ENCODE measurements at regions not wholly inside any gene's neighbourhood (a gene's known extent, or its start where the extent isn't known, plus 50 kb on each side); places are given as distances from the start of the nearest gene placed in this dataset.
"Not testable (repeated sequence)": the region's sequence is repeated elsewhere in the genome, so short reads cannot be mapped to it uniquely, and the experiment has no call there.

DNA sequence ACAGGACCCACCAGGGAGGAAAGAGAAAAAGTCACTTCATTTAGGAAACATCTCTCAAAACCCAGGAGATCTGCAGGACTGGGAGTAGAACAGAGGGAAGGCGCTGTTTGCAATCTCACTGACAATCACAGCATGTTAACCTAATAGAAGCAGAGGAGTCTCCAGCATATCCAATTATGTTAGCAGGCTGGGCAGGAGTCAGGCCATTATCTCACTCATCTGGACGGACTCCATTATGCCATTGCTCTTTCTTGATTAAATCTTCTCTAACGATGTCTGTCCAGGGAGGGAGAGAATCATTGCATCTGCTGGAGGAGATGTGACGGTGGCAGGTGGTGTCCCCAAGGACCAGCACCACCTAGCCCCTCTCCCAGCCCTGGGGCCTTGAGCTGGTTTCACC is 203.8 kb upstream of the SFSWAP start:
- DNase-seq (ENCODE audit: low read depth, low spot score): no peak

- DNase-seq (ENCODE audit: low read depth, low spot score): no peak
Observed at GRCh38 chr12:131507881-131508280, 203.0 kb upstream of the SFSWAP start.

GRCh38 chr12:131509701-131510100 is 201.2 kb upstream of the SFSWAP start:
- no peak for DNase-seq (ENCODE audit: low read depth, low spot score)

DNA sequence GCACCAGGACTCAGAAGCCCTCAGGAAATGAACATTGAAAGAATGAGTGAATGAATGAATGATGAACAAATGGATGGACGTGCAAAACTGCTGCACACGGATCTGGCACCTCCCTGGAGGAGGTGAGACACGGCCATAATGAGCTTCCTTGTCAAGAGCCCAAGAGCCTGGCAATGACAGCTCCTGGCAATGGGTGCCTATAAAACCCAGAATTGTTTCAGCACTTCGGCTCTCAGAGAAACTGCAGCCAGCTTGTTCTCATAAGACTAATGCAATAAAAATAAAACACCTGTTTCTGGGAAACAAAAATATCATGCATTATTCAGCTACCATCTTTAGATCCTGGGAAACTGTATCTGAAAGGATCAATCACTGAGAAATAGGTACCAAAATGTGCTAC is 200.5 kb upstream of the SFSWAP start:
- DNase-seq (ENCODE audit: low read depth, low spot score): no peak

DNA sequence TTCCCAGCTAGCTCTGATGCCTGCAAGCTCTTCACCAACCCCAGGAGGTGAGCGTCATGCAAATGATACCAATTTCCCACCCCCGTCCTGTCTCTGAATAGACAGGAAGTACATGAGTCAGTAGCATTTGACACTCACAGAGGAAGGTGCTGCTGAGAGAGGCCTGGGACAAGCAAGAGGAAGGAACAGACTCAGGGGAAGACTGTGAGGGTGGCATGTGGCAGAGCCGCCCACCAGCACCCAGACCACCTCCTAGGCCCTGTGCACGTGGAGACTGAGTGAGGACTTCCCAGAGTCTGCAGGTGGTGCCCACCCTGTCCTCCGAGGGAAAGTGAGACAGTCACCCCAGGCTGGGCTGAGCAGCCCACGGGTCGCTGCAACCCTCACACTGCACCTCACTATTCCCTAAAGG is 199.5 kb upstream of the SFSWAP start:
- no peak for DNase-seq (ENCODE audit: low read depth, low spot score)

DNA sequence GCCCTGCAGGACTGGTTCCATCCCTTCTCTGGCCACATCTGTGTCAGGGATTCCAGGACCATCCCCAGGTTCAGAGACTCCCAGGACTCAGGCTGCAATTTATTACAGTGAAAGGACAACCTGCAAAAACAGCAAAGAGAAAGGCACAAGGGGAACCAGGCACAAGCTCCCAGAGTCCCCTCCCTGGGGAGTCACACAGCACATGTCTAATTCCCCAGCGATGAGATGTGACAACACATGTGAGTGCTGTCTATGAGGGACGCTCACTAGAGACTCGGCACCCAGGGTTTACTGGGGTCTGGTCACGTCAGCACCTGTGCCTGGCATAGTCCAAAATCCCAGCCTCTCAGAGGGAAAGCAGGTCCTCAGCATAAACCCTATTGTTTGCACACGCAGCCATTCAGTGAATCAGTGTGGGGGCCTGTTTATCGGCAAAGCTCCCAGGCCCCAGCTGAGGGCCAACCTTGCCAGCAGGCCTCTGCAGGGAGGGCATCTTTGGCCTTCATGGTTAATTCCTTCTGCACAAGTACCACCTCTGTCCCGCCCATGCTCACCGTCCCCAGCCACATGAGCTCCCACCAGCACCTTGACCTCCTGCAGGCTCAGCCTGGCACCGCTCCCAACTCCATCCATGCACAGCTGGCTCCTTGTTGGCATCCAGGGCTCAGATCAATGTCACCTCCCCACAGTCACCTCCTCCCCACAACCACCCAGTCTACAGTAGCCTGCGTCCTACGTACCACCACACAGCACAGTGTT is 198.9 kb upstream of the SFSWAP start:
- no peak for DNase-seq (ENCODE audit: low read depth, low spot score)

GRCh38 chr12:131513606-131514005 is 197.3 kb upstream of the SFSWAP start:
- no peak for DNase-seq (ENCODE audit: low read depth, low spot score)

- not testable (repeated sequence) for DNase-seq (ENCODE audit: low read depth, low spot score)
Observed at GRCh38 chr12:131520553-131520952, 190.3 kb upstream of the SFSWAP start.

DNA sequence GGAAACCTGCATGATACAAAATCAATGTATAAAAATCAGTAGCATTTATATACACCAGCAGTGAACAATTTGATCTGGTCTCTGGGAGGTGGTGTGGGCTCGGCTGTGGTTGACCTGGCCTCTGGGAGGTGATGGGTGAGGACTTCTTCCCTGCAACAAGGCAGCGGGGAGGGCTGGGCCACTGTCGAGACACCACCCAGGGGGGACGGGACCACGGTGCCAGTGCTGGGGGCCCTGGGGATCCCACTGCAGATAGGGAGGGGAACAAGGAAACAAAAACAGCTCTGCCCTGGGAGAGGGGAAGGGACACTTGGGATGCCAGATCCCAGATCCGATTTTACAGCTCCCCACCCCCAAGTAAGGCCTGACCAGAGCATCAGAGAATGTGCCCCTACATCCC is 189.6 kb upstream of the SFSWAP start:
- no peak for DNase-seq (ENCODE audit: low read depth, low spot score)

GRCh38 chr12:131525795-131526508 is 184.9 kb upstream of the SFSWAP start:
- DNase-seq (ENCODE audit: low read depth, low spot score): no peak

DNA sequence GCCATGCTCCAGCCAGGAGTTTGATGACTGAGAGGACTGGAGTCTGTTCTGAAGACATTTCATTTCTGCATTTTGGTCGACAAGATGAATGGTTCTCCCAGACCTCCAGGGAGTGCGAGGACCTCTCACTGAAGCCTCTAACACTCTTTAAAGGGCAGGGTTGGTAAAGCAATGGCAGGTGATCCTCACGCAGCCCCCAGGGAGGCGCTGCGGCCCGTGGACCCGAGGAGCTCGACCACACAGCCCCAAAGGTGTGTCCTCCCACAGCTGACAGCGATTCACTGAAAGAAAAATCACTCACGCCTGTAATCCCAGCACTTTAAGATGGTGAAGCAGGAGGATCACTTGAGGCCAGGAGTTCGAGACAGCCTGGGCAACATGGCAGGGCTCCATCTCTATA is 183.8 kb upstream of the SFSWAP start:
- no peak for DNase-seq (ENCODE audit: low read depth, low spot score)

- no peak for DNase-seq (ENCODE audit: low read depth, low spot score)
Observed at GRCh38 chr12:131527736-131528135, 183.2 kb upstream of the SFSWAP start.

DNA sequence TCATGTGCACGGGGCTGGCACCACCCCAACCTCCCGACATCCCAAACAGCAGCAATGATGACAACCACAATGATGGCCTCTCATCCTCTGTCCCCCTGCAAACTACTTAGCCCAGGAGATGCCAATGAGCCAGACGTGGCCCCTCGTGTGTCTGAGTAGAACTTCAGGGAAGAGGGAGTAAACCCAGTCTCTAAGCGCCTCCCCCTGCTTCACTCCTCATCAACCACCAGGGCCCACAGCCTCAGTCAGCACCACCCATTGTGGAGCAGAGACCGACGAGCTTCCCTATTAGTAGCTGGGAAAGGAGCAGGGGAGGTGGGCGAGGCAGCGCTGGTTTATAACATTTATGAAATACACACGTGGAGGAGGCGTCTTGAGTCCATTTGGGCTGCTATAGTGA is 182.7 kb upstream of the SFSWAP start:
- DNase-seq (ENCODE audit: low read depth, low spot score): no peak

DNA sequence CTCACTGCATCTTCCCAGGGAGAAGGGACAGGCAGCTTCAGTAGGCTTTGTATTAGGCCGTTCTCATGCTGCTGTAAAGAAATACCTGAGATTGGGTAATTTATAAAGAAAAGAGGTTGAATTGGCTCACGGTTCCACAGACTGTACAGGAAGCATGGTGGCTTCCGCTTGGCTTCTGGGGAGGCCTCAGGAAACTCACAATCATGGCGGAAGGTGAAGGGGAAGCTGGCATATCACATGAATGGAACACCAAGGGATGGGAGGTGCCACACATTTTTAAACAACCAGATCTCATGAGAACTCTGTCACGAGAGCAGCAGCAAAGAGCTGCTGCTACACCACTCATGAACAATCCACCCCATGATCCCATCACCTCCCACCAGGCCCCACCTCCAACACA is 182.2 kb upstream of the SFSWAP start:
- no peak for DNase-seq (ENCODE audit: low read depth, low spot score)

- DNase-seq (ENCODE audit: low read depth, low spot score): no peak
Observed at GRCh38 chr12:131529196-131530040, 181.5 kb upstream of the SFSWAP start.

DNA sequence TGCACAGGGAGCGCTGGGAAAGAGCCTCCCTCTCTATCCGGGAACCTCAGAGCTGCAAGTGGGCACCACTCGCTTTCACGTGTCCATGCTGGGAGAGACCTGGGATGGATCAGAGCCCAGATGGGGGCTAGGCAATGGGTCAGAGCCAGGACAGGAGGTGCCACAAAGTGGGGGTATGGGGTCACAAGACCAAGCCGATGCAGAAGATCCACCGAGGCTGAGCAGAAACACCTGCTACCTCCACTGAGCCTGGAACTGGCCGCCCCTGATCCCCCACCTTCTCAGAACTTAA is 180.9 kb upstream of the SFSWAP start:
- no peak for DNase-seq (ENCODE audit: low read depth, low spot score)

DNA sequence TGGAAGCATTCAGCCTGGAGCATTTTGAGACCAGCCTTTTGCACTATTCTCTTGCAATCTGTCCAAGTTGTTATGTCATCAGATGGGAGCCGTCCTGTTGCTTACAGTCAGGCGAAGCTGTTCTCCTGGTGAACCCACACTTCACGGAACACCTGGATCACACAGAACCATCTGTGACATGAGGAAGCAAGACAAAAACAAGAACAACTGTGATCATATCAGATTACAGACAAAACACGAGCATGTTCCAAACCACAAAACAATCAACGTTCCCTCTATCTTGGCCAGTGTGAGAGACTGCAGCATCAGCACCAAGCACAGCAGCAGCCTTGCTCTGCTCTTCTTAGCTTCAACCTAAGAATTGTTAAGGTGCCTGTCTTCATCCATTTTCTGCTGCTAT is 180.5 kb upstream of the SFSWAP start:
- no peak for DNase-seq (ENCODE audit: low read depth, low spot score)

GRCh38 chr12:131533139-131533538 is 177.8 kb upstream of the SFSWAP start:
- DNase-seq (ENCODE audit: low read depth, low spot score): no peak

GRCh38 chr12:131535779-131536178 is 175.1 kb upstream of the SFSWAP start:
- no peak for DNase-seq (ENCODE audit: low read depth, low spot score)

DNA sequence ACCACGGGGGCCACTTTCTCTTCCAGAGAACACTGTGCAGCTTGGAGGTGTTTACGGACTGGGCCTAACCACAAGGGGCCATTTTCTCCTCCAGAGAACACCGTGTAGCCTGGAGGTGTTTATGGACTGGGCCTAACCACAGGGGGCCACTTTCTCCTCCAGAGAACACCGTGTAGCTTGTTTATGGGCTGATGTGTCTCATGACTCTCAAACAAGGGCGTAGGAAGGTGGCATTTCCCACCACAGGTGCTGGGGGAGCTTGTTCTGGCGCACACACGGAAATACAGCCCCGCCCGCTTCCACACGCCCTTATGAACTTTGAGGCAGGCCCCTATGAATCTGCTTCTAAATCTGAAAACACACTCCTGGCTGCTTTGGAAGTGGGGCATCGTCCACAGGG is 174.6 kb upstream of the SFSWAP start:
- no peak for DNase-seq (ENCODE audit: low read depth, low spot score)

- DNase-seq (ENCODE audit: low read depth, low spot score): no peak
Observed at GRCh38 chr12:131536766-131537165, 174.1 kb upstream of the SFSWAP start.

GRCh38 chr12:131537267-131537958 is 173.5 kb upstream of the SFSWAP start:
- DNase-seq (ENCODE audit: low read depth, low spot score): no peak
